Activated gamma-delta T cell treated with Interleukin-2 at 50 U/mL for 16 hours (primary cell): ENCODE measurements at regions not wholly inside any gene's neighbourhood (a gene's known extent, or its start where the extent isn't known, plus 50 kb on each side); places are given as distances from the start of the nearest gene placed in this dataset.

Experiments used
- DNase-seq: peaks from one replicate; pipeline ENCODE4 v3.0.0-alpha.2; 2020

- no peak for DNase-seq
These were observed 1446.8 kb downstream of the NCAM2 start for GRCh38 chr21:22444990-22445389.

DNA sequence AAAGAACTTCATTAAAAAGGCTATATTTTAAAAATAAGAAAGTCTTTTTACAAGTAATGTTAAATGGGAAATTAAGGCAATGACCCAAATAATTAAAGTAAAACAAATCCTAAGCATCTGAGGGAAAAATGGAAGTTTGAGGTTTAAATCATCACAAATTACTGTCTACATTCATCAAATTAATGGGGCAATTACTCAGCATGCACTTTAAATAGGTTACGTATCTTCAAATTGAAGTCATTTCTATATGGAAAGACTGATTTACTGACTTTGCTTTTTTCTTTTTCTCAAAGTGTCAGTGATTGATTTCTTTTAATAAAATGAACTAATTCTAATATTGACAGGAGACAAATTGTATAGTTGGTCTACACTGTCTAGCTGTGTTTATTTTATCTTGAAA, 1452.3 kb downstream of the NCAM2 start:
- DNase-seq, result no peak

- DNase-seq, result no peak
These were observed 1458.0 kb downstream of the NCAM2 start for GRCh38 chr21:22456241-22456640.

- DNase-seq, result no peak
These were observed 1470.7 kb downstream of the NCAM2 start for GRCh38 chr21:22468893-22469292.

DNA sequence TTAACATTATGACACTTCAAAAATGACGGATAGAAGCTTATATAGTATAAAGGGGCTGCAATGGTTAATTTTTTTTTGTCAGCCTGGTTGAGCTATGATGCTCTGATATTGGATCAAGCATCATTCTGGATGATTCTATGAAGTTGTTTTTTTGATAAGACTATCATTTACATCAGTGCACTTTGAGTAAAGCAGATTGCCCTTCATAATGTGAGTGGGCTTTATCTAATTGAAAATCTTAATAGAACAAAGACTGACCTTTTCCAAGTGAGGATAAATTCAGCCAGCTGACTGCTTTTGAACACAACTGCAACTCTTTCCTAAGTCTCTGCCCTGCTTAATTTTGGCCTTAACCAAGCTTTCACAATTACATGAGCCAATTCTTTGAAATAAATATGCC, 1476.2 kb downstream of the NCAM2 start:
- no peak for DNase-seq

GRCh38 chr21:22476214-22476613, 1478.0 kb downstream of the NCAM2 start:
- no peak for DNase-seq

DNA sequence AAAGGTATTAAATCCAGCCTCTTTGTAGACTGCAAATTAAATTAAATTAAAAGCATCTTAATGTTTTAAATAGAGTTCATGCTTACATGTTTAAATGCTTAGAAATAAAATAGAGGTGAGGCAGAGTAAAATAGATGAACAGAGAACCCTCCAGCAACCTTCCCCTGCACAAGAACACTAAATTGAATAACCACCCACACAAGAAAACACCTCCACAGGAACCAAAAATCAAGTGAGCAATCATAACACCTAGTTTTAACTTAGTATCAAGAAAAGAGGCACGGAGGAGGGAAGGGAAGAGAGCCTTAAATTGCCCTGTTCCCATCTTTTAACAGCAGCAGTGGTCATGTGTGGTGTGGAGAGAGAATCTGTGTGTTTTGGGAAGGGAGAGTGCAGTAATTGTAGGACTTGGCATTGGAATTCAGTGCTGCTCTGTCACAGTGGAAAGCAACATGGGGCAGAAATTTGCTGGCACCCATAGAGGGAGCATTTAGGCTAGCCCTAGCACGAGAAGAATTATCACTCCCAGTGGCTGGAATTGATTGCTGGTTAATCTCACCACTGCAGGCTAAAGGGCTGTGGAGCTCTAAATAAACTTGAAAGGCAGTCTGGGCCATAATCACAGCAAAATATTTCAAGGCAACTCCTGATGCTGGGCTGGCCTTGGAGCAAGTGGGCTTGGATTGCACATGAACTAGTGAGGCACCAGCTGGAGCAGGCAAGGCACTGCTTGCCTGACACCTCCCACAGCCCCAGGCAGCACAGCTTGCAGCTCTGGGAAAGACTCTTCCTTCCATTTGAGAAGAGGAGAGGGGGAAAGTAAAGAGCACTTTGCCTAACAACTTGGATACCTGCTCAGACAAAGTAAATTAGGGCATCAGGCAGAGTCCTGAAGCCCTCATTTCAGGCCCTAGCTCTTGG, 1478.8 kb downstream of the NCAM2 start:
- no peak for DNase-seq

- DNase-seq, result no peak
These were observed 1491.8 kb downstream of the NCAM2 start for GRCh38 chr21:22490049-22490448.

DNA sequence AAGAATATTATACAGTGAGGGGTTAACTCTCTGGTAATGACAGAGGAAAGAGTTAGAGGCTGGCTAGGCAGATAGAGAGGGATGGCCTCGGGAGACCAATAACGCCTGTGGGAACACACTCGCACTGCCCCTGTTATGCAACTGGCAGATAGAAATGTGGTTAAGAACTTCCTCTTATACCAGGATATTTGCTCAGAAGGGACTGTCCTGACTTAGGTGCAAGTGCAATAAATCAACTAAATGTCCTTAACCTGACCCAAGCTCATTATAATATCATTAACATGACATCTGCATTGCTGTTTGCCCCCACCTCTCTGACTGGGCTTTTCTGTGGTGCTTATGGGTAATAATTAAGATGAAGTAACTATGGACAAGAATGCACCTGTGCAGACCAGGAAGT, 1518.0 kb downstream of the NCAM2 start:
- no peak for DNase-seq

DNA sequence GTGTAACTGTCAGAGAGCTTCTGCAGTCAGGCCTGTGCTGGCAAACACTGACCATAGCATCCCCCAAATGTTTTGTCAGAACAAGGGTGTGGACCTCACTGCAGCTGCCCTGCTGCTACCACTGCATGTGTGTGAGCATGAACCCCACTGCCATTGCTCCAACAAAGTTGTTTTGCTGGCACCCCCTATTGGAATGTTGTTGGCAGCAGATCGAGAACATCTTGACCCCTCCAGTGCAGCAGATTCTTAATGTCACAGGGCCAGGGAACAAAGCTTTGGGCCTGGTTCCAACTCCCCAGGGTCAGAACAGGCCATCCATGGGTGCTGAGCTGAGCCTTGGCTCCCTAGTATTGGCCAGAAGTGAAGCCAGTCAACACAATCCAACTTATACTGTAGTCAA, 1537.4 kb downstream of the NCAM2 start:
- no peak for DNase-seq

DNA sequence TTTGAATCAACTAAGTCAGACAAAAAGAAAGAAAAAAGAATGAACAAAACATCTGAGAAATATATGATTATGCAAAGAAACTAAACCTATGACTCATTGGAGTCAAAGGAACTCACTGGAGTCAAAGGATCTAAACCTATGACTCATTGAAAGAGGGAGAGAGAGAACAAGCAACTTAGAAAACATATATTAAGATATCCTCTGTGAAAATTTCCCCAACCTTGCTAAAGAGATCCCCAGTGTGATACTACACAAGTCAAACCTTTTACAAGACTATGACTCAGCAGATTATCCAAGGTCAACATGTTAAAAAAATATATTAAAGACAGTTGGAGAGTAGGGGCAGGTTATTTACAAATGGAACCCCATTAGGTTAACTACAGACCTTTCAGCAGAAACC, 1538.3 kb downstream of the NCAM2 start:
- no peak for DNase-seq

DNA sequence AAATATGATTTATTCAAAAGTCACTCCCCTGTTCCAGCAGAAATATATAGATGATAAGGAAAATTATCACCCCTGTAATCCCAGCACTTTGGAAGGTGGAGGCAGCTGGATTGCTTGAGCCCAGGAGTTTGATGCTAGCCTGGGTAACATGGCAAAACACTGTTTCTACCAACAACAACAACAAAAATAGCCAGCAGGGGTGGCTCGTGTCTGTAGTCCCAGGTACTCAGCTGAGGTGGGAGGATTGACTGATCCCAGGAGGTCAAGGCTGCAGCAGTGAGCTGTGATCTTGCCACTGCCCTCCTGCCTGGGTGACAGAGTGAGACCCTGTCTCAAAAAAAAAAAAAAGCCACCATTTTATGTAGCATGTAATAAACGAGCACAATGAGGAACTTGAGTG, 1546.5 kb downstream of the NCAM2 start:
- DNase-seq, result no peak

DNA sequence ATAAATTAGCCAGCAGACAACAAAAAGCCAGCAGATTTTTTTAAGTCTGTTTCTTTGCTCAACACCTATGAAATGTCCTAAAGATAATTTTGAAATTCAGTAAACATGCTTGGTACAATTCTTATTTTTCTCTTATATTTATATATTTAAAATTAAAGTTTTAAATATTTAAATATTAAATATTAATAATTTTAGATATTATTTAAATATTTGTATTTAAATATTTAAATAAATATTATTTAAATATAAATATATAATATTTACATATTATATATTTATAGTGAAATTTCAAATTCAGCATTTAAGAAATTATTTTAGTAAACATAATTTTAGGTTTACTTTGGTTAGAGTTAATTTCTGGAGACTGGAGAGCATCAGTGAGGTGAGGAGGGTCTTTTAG, 1554.2 kb downstream of the NCAM2 start:
- DNase-seq, result no peak

- DNase-seq, result no peak
These were observed 1556.6 kb downstream of the NCAM2 start for GRCh38 chr21:22554690-22555316.

- DNase-seq, result no peak
These were observed 1558.6 kb downstream of the NCAM2 start for GRCh38 chr21:22556829-22557228.

DNA sequence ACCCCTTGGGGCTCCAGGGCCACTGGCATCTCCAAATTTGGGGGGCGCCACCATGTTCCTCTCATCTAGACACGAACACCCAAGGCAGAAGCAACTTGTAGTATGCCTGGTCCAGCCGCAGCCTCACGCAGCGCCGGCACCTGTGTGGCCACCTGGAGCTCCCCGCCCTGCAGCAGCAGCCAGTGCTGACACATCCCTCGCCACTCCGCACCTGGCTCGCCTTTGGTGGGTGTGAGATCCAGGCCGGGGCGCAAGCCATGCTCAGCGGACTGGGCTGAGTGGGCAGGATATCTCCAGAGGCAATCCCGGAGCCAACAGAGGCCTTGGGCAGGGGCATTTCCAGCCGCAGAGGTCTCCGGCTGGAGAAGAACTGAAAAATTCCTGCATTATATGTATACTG, 1563.7 kb downstream of the NCAM2 start:
- DNase-seq, result no peak

GRCh38 chr21:22573834-22574233, 1575.6 kb downstream of the NCAM2 start:
- DNase-seq, result no peak

- DNase-seq, result no peak
These were observed 1577.0 kb downstream of the NCAM2 start for GRCh38 chr21:22575165-22575584.

DNA sequence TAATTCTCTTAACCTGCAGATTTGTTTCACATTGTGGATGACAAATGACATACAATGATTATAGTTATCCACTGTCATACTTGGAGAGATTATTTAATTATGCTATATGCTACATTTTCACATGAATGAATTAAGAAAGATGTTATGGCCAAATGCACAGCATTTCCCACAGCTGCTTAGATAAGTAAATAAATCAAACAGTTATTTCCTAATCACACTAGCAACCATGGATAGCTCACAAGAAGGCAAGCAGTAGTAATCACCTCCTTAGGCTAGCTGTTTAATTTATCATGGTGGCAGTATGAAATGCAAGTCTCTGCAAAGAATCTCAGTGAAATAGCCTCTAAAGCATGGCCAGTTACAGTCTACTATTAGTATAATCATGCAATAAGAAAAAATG, 1581.5 kb downstream of the NCAM2 start:
- DNase-seq, result no peak

- no peak for DNase-seq
These were observed 1583.8 kb downstream of the NCAM2 start for GRCh38 chr21:22582026-22582425.

GRCh38 chr21:22584308-22584707, 1586.1 kb downstream of the NCAM2 start:
- no peak for DNase-seq

GRCh38 chr21:22585558-22585957, 1587.3 kb downstream of the NCAM2 start:
- DNase-seq, result no peak

GRCh38 chr21:22597660-22598255, 1599.5 kb downstream of the NCAM2 start:
- DNase-seq, result no peak

DNA sequence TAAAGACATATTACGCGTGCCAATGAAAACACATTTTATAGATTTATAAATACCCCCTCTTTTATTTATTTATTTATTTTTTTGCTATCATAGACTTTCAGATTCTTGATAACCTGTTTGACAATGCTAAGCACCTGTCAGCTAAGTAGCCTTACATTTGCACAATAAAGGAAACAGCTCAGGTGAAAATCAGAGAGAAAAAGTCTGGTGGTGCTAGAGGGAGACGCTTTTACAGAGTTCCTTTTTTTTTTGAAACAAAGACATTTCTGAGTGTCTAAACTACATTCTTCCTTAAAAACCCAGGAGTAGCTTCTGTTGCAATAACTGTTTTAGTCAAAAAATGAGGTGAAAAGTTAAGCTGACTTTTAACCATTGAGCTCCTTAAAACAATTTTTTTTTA, 1611.6 kb downstream of the NCAM2 start:
- DNase-seq, result no peak
